Renal cortical epithelial cell (primary cell): ENCODE measurements at regions not wholly inside any gene's neighbourhood (a gene's known extent, or its start where the extent isn't known, plus 50 kb on each side); places are given as distances from the start of the nearest gene placed in this dataset.

Experiments used
- DNase-seq: peaks from one replicate; pipeline ENCODE4 v3.0.0-alpha.2; 2011; ENCODE audit warnings: low read depth

DNA sequence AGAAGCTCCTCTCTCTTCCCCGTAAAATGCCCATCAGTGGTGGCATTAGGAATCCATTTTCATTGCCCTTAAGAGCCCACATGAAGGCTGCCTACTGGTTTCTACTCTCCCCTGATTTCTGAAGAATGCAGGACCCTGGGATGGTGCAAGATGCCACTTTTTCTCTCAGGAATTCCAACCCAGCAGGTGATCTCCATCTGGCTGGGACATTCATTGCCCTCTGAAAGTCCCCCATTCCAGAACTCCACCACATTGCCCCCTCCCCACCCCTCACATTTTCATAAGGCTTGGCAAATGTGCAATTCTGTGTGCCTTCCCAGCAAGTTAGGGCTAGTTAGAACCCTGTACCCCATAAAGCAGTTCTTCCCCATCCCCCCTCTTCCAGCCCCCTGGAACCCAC lies 88.0 kb downstream of the BANF2 start:
- no peak for DNase-seq

DNA sequence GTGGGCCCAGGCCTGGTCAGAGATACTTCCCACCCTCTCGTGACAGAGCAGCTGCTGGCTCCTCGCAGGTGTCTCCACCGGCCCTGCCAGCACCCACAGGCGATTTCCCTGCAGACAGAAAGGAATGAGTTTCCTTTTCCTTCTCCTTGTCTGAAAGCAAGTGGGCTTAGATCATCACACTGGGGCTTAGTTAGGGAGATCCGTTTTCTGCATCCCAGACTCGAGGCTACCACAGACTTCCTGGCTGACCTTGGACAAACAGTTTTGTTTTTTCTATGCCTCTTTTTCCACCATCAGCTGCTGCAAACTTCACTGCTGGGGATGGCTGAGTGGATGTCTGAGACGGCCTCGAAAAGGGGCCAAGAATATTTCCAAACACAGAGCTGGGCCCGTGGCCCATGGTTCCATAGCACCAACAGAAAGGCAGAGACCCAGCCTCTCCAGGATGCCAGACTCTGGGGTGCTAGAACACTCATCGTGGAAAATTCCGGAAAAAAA lies 86.5 kb downstream of the BANF2 start:
- DNase-seq: no peak
